ENCODE measurements at regions not wholly inside any gene's neighbourhood (a gene's known extent, or its start where the extent isn't known, plus 50 kb on each side); places are given as distances from the start of the nearest gene placed in this dataset.
"Not testable (repeated sequence)": the region's sequence is repeated elsewhere in the genome, so short reads cannot be mapped to it uniquely, and the experiment has no call there.

- Mint-ChIP-seq H3K36me3 (ENCODE audit: low read depth, unreplicated experiment) (no peaks in the 10 kb centered on the region), H3K9me3 (ENCODE audit: unreplicated experiment) (peaks cover 3% of the 10 kb centered on the region), H3K27me3 (ENCODE audit: low read depth, unreplicated experiment) (peaks cover 33% of the 10 kb centered on the region), H3K27ac (ENCODE audit: unreplicated experiment) (no peak overlapping the region), H3K4me1 (ENCODE audit: low read depth, unreplicated experiment) (peaks cover 3% of the 10 kb centered on the region), H3K4me3 (ENCODE audit: unreplicated experiment) (no peak overlapping the region)
- Histone ChIP-seq H3K79me2 (ENCODE audit: insufficient read depth, low read length) (no peaks in the 10 kb centered on the region), H3K4me1 (ENCODE audit: insufficient read depth, low read length) (no peaks in the 10 kb centered on the region), H3K4me3 (ENCODE audit: insufficient read depth, low read depth, low read length) (no peak overlapping the region), H4K20me1 (ENCODE audit: insufficient read depth, low read length) (no peaks in the 10 kb centered on the region), H3K9ac (ENCODE audit: low read length) (no peak overlapping the region), H3K4me2 (ENCODE audit: low read length) (no peak overlapping the region), H3K27me3 (ENCODE audit: insufficient read depth, low read length) (peaks cover 2% of the 10 kb centered on the region), H3K36me3 (ENCODE audit: insufficient read depth, low read length) (no peaks in the 10 kb centered on the region), H2AFZ (ENCODE audit: low read depth, low read length) (no peak overlapping the region), H3K27ac (ENCODE audit: low read depth, low read length) (no peak overlapping the region), H3K9me3 (ENCODE audit: insufficient read depth, low read depth, low read length) (no peaks in the 10 kb centered on the region)
- TF ChIP-seq EZH2 (IDR thresholded peaks at IDR 0.05; ENCODE audit: insufficient read depth, low read length): no peak
- no peak for TF ChIP-seq CTCF (IDR thresholded peaks at IDR 0.05; ENCODE audit: insufficient read depth, low read depth, low read length)
- FAIRE-seq (no peak), DNase-seq (ENCODE audit: low read depth) (no peak)
These were observed 57.5 kb upstream of the ALX4 start for GRCh38 chr11:44367452-44367851.

DNA sequence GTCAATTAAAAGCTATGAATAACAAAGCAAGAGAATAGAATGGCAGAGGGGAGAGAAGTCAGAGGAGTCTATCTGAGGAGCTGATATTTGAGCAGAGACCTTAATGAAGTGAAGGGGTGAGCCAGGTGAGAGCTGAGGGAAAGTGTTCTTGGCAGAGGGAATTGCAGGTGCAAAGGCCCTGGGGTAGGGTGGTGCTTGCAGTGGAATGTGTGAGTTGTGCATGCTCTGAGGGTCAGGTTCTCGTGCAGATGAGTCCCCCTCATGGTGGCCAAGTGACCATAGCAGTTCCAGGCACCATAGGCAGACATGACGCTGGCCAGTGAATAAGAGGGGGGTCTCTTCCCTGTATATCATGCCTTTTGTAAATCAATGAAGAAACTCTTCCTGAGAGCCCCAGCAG is 58.9 kb upstream of the ALX4 start:
- Mint-ChIP-seq H3K9me3 (ENCODE audit: unreplicated experiment) (peaks cover 3% of the 10 kb centered on the region), H3K4me3 (ENCODE audit: unreplicated experiment) (no peak overlapping the region), H3K36me3 (ENCODE audit: low read depth, unreplicated experiment) (no peaks in the 10 kb centered on the region), H3K27me3 (ENCODE audit: low read depth, unreplicated experiment) (peaks cover 32% of the 10 kb centered on the region), H3K4me1 (ENCODE audit: low read depth, unreplicated experiment) (peaks cover 3% of the 10 kb centered on the region), H3K27ac (ENCODE audit: unreplicated experiment) (no peak overlapping the region)
- Histone ChIP-seq H3K27me3 (ENCODE audit: insufficient read depth, low read length) (peaks cover 4% of the 10 kb centered on the region), H3K27ac (ENCODE audit: low read depth, low read length) (no peak overlapping the region), H3K9ac (ENCODE audit: low read length) (no peak overlapping the region), H4K20me1 (ENCODE audit: insufficient read depth, low read length) (no peaks in the 10 kb centered on the region), H3K4me1 (ENCODE audit: insufficient read depth, low read length) (no peaks in the 10 kb centered on the region), H3K79me2 (ENCODE audit: insufficient read depth, low read length) (no peaks in the 10 kb centered on the region), H3K4me2 (ENCODE audit: low read length) (no peak overlapping the region), H2AFZ (ENCODE audit: low read depth, low read length) (no peak overlapping the region), H3K9me3 (ENCODE audit: insufficient read depth, low read depth, low read length) (peaks cover 2% of the 10 kb centered on the region), H3K36me3 (ENCODE audit: insufficient read depth, low read length) (no peaks in the 10 kb centered on the region), H3K4me3 (ENCODE audit: insufficient read depth, low read depth, low read length) (no peak overlapping the region)
- FAIRE-seq (no peak), DNase-seq (ENCODE audit: low read depth) (no peak)
- TF ChIP-seq EZH2 (IDR thresholded peaks at IDR 0.05; ENCODE audit: insufficient read depth, low read length): no peak
- no peak for TF ChIP-seq CTCF (IDR thresholded peaks at IDR 0.05; ENCODE audit: insufficient read depth, low read depth, low read length)

- not testable (repeated sequence) for H3K4me2 ChIP-seq (ENCODE audit: low read length); H3K27me3 ChIP-seq (ENCODE audit: insufficient read depth, low read length); H3K9me3 Mint-ChIP-seq (ENCODE audit: unreplicated experiment); H3K27ac Mint-ChIP-seq (ENCODE audit: unreplicated experiment); H3K4me1 ChIP-seq (ENCODE audit: insufficient read depth, low read length); H3K27ac ChIP-seq (ENCODE audit: low read depth, low read length); H3K36me3 ChIP-seq (ENCODE audit: insufficient read depth, low read length); DNase-seq (ENCODE audit: low read depth); H3K9me3 ChIP-seq (ENCODE audit: insufficient read depth, low read depth, low read length); H3K79me2 ChIP-seq (ENCODE audit: insufficient read depth, low read length); FAIRE-seq; H4K20me1 ChIP-seq (ENCODE audit: insufficient read depth, low read length); H3K36me3 Mint-ChIP-seq (ENCODE audit: low read depth, unreplicated experiment); H3K4me3 ChIP-seq (ENCODE audit: insufficient read depth, low read depth, low read length); H2AFZ ChIP-seq (ENCODE audit: low read depth, low read length); H3K9ac ChIP-seq (ENCODE audit: low read length); H3K4me3 Mint-ChIP-seq (ENCODE audit: unreplicated experiment); H3K4me1 Mint-ChIP-seq (ENCODE audit: low read depth, unreplicated experiment)
- peaks cover 39% of the 10 kb centered on the region for H3K27me3 Mint-ChIP-seq (ENCODE audit: low read depth, unreplicated experiment)
These were observed 61.1 kb upstream of the ALX4 start for GRCh38 chr11:44371042-44371441.

All from astrocyte (in vitro differentiated cells and primary cell).